ENCODE measurements at regions not wholly inside any gene's neighbourhood (a gene's known extent, or its start where the extent isn't known, plus 50 kb on each side); places are given as distances from the start of the nearest gene placed in this dataset.

- TF ChIP-seq CTCF (conservative IDR thresholded peaks at IDR 0.05; ENCODE audit: low read depth, low read length) (no peak), NFE2L2 (IDR thresholded peaks at IDR 0.05; ENCODE audit: low read depth, low read length) (no peak), FOS (IDR thresholded peaks at IDR 0.05; ENCODE audit: low read depth, low read length) (no peak), POLR2A (IDR thresholded peaks at IDR 0.05; ENCODE audit: low read depth, low read length) (no peak), RAD21 (IDR thresholded peaks at IDR 0.05; ENCODE audit: low read length) (no peak), CEBPB (IDR thresholded peaks at IDR 0.05; ENCODE audit: low read depth, low read length) (no peak)
Observed at GRCh38 chr6:19949155-19949554, 112.0 kb downstream of the ID4 start.
